Stimulated activated CD8-positive, alpha-beta memory T cell treated with anti-CD3 and anti-CD28 coated beads, Interleukin-15, amount 100 ng/mL, for 24 hours (primary cell): ENCODE measurements at regions not wholly inside any gene's neighbourhood (a gene's known extent, or its start where the extent isn't known, plus 50 kb on each side); places are given as distances from the start of the nearest gene placed in this dataset.
"Not testable (repeated sequence)": the region's sequence is repeated elsewhere in the genome, so short reads cannot be mapped to it uniquely, and the experiment has no call there.

Experiments
- DNase-seq: peaks from one replicate; pipeline ENCODE4 v3.0.0-alpha.2; 2020; ENCODE audit warnings: low read depth

DNA sequence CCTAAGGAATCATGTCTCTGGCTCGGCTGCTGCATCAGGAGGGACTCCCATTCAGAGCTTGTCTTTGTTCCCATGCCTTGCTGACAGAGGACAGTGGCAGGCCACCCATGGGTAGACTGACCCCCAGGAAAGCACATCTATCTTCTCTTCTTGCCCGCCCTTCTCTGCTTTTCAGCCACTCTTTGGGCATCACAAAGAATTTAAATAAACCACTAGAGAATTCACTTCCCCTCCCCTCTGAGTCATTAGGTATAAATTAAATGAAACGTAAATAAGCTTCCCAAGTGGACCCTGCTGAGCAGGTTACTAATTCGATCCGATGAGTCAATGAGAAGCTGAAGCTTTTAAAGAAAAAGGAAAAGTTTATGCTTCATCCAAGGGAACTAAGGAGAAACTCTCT lies 97.0 kb downstream of the DRD1 start:
- no peak for DNase-seq

DNA sequence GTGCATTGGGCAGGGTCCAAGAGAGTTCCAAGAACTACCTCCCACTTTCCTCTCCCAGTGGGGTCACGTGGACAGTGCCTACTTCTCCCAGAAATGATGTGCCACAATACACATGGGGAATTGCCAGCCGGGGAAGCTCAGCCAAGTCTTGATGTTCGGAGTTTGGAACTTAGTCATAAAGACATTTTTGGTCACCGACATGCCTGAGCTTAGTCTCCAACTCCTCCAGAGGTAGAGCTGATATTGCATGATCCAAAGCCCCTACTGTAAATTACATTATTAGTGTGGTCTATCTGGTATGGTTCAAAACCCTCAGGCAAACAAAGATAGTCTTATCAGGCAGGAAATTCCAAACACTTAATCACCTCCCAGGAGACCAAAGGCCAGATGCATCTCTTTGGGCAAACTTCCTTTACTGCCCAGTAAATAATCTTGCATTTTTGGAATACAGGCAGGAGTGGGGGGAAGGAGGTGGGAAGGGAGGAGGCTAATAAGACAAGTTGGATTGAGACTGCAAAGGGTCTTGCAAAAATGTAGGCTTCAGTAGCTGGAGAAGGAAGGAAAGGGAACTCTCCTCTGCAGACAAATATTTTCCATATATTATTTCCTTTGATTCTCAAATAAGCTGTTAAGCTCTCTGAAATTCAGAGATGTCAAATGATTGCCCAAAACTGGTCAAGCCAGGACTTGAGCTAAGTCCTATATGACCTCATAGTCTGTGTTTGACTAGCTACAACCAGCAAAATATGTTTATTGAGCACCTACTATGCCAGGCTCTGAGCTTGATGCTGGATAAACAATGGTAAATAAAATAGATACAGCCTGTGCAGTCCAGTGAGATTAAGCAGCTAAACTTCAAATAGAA lies 99.4 kb downstream of the DRD1 start:
- no peak for DNase-seq

DNA sequence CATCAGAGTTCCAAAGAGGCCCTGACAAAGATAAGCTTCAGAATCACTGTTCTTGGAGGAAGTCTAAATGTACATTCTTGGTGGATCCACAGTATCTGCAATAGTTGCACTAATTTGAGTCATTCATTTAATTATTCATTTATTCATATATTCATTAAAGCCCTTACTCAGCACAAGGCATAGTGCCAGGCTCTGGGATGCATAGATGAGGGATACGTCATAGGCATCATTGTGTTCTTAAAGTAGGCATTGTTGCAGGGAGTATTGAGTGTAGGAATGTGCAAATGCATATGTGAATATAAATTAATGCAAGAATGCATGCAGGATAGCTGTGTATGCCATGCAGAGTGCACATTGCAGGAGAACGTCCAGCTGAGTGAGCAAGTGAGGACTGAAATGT lies 100.7 kb downstream of the DRD1 start:
- no peak for DNase-seq

DNA sequence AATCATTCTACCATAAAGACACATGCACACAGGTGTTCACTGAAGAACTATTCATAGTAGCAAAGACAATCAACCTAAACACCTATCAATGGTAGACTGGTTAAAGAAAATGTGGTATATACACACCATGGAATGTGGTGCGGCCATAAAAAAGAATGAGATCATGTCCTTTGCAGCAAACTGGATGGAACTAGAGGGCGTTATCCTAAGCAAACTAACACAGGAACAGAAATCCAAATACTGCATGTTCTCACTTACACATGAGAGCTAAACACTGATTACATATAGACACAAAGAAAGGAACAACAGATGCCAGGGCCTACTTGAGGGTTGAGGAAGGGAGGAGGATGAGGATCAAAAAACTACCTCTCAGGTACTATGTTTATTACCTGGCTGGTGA lies 103.8 kb downstream of the DRD1 start:
- no peak for DNase-seq

DNA sequence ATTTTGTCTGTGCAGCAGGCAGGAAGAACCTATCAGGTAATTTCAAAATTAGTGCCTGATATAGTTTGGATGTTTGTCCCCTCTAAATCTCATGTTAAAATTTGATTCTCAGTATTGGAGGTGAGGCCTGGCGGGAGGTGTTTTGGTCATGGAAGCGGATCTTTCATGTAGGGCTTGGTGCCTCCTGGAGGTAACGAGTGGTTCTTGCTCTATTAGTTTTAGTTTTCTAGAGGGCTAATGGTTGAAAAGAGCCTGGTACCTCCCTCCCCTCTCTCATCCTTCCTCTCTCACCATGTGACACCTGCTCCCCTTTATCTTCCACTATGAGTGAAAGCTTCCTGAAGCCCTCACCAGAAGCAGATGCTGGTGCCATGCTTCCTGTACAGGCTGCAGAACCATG lies 106.3 kb downstream of the DRD1 start:
- DNase-seq, result no peak

DNA sequence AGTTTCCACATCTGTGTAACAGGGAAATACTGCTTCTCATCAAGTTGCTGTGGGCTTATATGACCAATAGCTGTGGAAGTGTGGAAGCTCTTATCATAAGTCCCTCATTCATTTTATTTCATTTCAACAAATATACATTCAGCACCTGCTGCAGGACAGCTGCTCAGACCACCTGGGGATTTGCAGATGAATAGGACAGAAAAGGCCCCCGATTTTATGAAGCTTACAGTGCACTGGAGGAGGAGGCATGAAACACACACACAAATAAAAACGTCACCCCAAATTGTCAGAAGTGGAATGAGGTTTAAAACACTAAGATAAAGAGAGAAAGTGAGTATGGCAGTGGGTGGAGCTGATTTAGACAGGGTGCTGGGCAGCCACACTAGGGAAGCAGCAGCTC lies 107.2 kb downstream of the DRD1 start:
- DNase-seq, result no peak

DNA sequence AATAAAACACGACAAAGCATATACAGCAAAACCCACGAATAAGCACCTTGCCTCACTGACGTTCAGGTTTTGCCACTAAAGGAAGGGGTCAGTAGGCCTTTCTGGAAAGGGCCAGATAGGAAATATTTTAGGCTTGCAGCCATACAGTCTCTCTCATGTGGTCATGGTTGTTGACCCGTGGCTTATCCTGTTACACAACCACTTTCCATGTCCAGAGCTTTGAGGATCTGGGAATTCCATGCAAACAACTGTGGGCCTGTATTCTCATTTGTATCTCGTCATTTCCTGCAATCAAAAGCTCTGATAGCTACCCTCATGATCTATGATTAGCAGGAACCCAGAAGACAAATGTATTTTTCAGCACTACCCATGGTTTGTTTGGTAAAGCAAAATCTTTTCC lies 108.3 kb downstream of the DRD1 start:
- no peak for DNase-seq

DNA sequence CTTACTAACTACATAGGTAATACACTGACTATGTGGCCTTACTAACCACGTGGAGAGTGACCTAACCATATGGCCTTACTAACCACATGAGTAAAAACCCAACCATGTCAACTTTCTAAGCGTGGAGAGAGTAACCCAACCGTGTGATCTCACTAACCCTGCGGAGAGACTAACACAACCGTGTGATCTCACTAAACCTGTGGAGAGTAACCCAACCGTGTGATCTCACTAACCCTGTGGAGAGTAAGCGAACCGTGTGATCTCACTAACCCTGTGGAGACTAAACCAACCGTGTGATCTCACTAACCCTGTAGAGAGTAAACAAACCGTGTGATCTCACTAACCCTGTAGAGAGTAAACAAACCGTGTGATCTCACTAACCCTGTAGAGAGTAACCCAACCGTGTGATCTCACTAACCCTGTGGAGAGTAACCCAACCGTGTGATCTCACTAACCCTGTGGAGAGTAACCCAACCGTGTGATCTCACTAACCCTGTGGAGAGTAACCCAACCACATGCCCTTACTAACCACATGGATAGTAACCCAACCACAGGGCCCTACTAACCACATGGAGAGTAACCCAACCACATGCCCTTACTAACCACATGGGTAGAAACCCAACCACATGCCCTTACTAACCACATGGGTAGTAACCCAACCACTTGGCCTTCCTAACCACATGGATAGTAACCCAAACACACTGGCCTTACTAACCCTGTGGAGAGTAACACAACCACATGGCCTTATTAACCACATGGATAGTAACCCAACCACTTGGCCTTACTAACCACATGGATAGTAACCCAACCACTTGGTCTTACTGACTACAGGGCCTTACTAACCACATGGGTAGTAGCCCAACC lies 112.6 kb downstream of the DRD1 start:
- not testable (repeated sequence) for DNase-seq

DNA sequence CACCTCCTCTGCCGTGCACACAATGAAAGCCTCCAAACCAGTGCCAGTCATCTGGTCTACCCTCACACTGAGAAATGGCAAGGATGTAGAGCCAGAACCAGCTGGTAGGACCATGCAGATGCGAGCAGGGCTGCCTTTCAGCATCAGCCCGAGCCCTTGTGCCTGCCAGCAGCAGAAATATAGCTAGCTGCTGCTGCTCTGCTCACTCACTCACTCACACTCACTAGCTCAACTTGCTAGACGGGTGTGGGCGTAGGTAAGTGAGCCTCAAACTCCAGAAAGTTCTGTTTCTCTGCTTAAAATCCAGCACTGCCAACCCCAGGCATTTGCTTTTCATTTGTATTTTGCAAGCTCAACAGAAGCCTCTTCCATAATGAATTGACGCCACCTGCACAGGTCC lies 114.0 kb downstream of the DRD1 start:
- DNase-seq, result no peak

DNA sequence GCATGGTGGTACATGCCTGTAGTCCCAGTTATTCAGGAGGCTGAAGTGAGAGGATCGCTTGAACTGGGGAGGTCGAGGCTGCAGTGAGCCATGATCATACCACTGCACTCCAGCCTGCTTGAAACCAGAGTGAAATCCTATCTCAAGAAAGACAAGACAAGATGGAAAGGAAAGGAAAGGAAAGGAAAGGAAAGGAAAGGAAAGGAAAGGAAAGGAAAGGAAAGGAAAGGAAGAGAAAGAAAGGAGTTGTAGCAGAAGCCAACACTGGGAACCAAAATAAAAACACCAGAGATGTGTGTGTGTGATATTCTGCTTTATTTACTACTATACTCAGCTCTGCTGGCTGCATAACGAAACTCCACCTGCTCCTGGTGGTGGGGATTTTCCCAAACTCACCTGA lies 115.3 kb downstream of the DRD1 start:
- no peak for DNase-seq

DNA sequence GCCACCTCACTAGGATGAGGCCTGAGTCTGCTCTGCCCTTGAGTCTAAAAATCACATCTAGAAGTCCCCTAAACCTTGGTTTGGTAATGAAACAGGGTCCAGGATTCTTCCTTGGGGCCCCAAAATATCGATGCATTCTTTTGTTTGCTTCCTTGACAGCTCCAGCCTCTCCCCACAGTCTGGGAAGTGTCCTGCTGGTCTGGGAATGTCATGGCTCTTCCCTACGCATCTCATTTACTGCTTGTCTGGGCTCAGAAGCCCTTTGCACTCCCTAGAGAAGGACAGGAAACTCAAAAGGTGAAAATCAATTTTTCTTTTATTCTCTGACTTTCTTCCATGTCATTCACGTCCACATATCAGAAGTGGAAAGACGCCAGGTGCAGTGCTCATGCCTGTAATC lies 115.8 kb downstream of the DRD1 start:
- no peak for DNase-seq

DNA sequence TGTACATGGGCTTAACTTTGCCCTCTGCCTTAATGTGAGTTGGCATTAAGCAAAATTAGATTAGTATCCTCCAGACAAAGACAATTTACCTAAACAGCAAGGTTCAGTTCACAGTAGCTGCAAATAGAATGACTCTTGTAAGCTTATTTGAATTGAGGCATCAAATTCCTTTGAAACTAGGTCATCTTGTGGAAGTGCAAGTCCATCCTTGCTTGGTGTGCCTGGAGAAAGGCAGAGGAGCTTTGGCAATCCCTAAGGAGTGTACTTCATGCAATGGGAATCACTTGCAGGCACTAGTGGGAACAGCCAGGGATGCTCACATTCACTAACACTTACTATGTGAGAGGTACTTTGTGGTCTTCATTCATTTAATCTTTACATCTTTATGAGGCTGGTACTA lies 118.3 kb downstream of the DRD1 start:
- DNase-seq, result no peak

DNA sequence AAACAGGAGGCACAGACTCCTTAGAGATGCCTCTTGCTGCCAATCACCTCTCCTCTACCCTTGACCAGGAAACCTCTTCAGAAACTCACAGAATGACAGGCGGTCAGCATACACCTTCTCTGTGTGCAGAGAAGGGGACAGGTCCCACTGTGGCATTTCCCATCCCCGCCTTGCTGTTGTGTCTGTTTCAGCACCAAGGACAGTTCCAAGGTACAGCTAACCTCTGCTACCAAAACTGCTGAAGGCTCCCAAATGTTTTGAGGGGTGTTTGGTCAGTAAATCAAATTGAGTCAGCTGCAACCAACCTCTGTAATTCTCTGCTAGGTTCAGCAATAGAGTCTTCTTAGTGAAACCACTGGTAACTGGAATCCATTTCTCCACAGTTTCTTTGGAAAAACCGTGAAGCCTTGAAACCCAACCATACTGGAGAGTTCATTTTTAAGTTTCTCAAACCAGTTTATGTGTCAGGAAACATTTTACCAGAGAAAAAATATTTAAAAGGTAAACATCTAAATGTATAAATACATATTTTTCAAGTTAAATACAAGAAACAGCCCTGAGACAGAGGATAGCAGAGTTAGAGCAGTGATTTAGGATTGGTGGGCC lies 122.0 kb downstream of the DRD1 start:
- DNase-seq, result no peak

DNA sequence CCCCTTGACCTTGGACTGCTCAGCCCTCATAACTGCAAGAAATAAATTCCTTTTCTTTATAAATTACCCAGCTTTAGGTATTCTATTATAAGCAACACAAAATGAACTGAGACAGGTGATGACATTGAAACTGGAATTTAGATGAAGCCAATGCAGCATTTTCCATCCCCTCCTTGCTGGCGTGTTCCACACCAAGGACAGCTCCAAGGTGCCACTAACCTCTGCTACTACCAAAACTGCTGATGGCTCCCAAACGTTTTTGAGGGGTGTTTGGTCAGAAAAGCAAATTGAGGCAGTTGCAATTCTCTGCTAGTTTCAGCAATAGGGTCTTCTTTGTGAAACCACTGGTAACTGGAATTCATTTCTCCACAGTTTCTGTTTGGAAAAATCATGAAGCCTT lies 124.8 kb downstream of the DRD1 start:
- DNase-seq, result no peak

DNA sequence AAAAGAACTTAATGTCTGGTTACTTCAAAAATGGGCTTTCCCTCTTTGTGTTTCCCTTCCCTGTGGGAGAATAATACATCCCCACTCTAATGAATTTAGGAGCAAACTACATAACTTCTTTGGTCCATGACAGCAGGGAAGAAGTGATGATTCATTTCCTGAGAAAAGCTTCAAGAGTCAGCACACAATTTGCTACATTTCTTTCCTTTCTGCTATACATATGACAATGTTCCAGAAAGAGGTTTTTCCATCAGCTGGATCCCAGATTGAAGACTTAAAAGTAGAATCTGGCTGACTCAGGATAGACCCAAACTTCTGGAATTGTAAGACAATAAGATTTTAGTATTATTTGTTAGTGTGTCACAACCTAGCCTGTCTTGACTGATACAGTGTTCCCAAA lies 126.1 kb downstream of the DRD1 start:
- no peak for DNase-seq

DNA sequence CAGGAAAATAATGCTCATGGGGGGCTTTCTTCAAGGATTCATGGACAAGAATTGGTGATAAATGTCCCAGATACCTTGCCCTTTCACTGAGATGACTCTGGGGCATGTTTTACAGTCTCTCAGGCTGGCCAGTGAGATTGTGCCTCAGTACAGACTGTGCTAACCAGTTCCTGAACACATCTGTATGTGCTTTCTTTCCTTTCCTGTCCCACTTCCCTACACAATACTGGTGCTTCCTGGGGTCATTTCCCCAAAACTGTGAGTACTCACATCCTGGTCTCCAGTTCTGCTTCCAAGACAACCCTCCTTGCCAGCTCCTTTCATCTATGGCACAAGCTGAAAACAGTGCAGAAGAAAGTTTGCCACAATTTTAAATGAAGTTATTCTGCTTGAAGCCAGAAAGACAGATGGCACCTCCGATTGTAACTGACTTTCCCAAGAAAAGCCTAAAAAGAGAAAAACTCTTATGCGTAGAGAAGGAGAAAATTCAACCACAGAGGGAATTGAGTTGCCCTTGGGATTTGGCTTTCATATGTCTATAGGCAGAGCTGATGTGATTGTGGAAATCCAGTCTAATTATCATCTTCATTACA lies 134.7 kb downstream of the DRD1 start:
- DNase-seq, result no peak

DNA sequence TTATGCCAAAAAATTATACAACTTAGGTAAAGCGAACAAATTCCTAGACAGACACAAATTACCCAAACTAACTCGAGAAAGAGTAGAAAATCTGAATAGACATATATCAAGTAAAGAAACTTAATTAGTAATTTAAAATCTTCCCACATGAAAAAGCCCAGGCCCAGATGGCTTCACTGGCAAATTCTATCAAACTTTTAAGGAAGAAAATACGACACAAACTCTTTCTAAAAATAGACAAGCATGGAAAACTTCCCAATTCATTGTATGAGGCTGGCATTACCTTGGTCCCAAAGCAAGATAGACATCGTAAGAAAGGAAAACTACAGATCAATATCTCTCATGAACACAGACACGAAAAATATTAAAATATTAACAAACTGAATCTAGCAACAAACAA lies 135.3 kb downstream of the DRD1 start:
- no peak for DNase-seq

DNA sequence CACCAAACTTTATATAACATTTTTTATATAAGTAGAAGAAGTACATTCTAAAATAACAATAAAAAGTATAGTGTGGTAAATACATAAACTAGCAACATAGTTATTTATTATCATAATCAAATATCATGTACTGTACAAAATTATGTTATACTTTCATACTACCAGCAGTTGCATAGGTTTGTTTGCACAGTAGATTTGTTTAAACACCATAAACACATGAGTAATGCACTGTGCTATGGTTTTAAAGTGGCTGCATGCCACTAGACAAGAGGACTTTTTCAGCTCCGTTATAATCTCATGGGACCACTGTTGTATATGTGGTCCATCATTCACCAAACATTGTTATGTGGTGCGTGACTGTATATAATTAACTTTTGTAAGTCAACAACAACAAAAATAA lies 137.6 kb downstream of the DRD1 start:
- no peak for DNase-seq

DNA sequence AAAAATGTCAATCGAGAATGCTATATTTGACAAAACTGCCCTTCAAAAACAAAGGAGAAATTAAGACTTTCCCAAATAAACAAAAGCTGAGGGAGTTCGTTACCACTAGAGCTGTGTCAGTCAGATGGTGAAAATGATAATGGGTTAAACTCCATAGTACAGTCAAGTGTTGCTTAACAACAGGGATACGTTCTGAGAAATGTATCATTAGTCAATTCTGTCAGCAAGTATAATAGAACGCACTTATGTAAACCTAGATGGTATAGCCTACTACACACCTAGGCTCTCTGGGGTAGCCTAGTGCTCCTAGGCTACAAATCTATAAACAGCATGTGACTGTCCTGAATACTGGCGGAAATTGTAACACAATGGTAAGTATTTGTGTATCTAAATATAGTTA lies 138.7 kb downstream of the DRD1 start:
- DNase-seq, result no peak

DNA sequence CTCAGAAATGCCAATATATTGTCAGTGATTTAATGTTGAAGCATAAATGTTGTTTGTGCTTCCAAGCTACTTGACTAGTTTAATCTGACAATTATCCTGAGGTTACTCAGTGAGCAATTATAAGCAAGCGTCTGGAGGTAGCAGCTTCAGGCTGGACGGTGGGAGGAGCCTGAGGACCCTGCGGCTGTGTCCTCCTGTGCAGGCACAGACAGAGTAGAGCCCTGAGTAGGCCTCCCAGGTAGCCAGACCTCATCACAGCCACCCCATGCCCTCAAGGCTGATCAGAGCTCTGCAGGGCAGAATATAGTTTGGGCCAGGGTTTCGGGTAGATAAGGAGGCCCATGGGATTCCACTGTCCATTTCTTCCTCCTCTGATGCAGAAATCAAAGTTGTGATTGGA lies 153.6 kb downstream of the DRD1 start:
- DNase-seq, result no peak

DNA sequence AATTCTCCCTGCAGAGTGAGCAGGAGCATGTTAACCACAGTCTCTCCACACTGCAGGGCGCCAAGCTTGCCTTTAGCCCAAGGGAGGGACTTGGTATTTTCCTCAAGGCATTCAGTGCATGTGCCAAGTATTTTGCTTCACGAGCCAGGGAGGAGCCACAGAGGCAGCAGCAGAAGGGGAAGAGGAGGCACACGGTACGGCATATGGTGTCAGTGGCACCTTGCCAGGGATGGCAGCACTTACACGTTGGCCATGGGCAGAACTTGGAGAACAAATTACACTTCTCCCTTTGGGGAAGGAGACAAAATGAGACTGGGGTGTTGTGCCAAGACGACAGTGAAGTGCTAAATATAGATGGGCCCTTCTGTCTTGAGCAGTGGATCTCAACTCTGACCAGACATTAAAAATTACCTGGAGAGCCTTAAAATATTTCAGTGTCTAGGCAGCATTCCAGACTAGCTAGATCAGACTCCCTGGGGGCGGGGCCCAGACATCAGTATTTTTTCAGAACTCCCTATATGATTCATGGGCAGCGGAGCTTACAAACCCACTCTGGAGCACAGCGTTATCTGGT lies 155.8 kb downstream of the DRD1 start:
- DNase-seq, result no peak

DNA sequence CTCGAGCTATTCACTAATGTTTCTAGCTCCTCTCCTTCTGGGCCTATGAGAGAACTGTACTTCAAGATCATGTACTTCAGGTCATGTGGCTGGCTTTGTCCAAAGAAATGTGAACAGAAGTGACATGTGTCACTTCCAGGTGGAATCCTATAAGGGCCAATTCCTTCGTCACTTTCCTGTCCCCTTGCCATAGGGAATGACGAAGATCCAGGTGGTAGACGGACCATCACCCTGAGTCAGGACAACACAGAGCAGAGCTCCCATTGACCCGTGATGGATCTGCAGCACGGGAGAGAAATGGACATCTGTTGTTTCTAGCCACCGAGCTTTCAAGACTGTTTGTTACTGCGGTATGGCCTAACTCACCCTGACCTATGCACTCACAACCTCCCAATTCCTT lies 157.0 kb downstream of the DRD1 start:
- no peak for DNase-seq
